ENCODE measurements at regions not wholly inside any gene's neighbourhood (a gene's known extent, or its start where the extent isn't known, plus 50 kb on each side); places are given as distances from the start of the nearest gene placed in this dataset.

DNA sequence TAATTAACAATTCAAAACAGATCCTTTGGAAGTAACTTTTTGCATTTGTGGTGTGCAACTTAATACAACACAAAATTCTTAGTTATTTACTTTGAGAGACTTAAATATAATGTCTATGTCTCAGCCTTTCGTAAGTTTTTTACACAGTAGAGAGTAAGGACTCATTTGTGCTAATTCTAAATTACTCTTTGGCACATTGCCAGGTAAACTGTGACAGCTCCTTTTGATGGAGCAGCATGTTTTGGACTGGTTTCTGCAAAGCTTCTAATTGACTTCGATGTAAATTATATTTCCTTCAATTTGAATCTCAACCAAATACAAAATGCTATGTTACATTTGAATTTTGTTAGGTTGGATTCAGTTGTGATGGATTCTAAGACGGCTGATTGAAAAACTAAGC, 450.7 kb upstream of the OPRM1 start:
- BruUV-seq (replicated peaks), result no TSS peak
- H3K9me3 Mint-ChIP-seq (ENCODE audit: unreplicated experiment), result peaks cover 6% of the 10 kb centered on the region
- no peak for DNase-seq (ENCODE audit: unreplicated experiment)
- TF ChIP-seq, protein P1, sequence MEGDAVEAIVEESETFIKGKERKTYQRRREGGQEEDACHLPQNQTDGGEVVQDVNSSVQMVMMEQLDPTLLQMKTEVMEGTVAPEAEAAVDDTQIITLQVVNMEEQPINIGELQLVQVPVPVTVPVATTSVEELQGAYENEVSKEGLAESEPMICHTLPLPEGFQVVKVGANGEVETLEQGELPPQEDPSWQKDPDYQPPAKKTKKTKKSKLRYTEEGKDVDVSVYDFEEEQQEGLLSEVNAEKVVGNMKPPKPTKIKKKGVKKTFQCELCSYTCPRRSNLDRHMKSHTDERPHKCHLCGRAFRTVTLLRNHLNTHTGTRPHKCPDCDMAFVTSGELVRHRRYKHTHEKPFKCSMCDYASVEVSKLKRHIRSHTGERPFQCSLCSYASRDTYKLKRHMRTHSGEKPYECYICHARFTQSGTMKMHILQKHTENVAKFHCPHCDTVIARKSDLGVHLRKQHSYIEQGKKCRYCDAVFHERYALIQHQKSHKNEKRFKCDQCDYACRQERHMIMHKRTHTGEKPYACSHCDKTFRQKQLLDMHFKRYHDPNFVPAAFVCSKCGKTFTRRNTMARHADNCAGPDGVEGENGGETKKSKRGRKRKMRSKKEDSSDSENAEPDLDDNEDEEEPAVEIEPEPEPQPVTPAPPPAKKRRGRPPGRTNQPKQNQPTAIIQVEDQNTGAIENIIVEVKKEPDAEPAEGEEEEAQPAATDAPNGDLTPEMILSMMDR (IDR thresholded peaks at IDR 0.05; ENCODE audit: unreplicated experiment), result no peak
- no peaks in the 10 kb centered on the region for H3K27me3 Mint-ChIP-seq (ENCODE audit: insufficient read depth, unreplicated experiment)
- no peaks in the 10 kb centered on the region for H3K36me3 Mint-ChIP-seq (ENCODE audit: insufficient read depth, unreplicated experiment)
- no peak overlapping the region for H3K4me3 Mint-ChIP-seq (ENCODE audit: unreplicated experiment)
- intact Hi-C loops (cut with micrococcal nuclease), result no loop called here
- ChIA-PET POLR2A (no interaction called here), CTCF (no interaction called here)
- H3K4me1 Mint-ChIP-seq (ENCODE audit: insufficient read depth, unreplicated experiment), result peaks cover 20% of the 10 kb centered on the region
- no peak overlapping the region for H3K27ac Mint-ChIP-seq (ENCODE audit: low read depth, unreplicated experiment)

DNA sequence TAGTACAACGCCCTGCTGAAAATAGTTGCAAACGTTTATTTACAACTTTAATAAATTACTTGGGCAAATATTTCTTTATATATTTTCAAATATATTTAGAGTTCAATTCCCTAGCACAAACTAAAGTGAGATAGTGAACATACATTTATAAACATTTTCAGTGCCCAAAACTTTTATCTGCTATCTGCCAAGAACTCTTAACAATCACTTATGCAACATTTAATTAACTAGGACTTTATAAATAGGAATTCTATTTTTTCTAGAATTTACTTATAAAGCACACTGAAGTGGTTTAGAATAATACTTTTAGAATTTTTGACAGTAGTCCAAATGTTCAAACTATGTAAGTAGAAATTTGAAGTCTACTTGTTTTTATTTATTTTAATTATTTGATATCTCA, 452.6 kb upstream of the RGS17 start:
- Mint-ChIP-seq H3K9me3 (ENCODE audit: unreplicated experiment) (peaks cover 14% of the 10 kb centered on the region), H3K4me1 (ENCODE audit: insufficient read depth, unreplicated experiment) (no peaks in the 10 kb centered on the region), H3K4me3 (ENCODE audit: unreplicated experiment) (no peak overlapping the region), H3K27ac (ENCODE audit: low read depth, unreplicated experiment) (no peak overlapping the region), H3K36me3 (ENCODE audit: insufficient read depth, unreplicated experiment) (no peaks in the 10 kb centered on the region), H3K27me3 (ENCODE audit: insufficient read depth, unreplicated experiment) (no peaks in the 10 kb centered on the region)
- TF ChIP-seq, protein P1 (IDR thresholded peaks at IDR 0.05; ENCODE audit: unreplicated experiment), result no peak
- CTCF ChIA-PET, result interaction anchor here (0.8 kb wide), 1 partner anchor 358 kb away, joined by 3 read pairs; no protein-coding TSS in a partner anchor
- intact Hi-C loops (cut with micrococcal nuclease), result no loop called here
- no TSS peak for BruUV-seq (replicated peaks)
- POLR2A ChIA-PET, result no interaction called here
- DNase-seq (ENCODE audit: unreplicated experiment), result no peak

DNA sequence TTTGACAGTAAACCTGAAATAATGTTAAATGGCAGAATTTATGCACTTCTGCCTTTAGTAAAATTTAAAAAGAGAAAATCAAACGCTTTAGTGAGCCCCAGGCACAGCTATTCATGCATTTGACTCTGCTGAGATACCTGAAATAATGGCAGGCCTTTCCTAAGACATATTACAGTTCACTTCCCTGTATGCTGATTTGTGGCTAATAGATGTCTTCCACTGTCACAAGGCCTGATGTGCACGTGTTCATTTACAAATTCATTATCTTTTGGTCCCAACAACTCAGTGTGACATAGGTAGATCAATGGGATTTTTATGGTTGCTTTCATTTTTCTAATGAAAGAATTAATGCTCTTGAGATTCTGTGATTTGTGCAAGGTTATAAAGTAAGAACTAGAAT, 449.7 kb upstream of the RGS17 start:
- Mint-ChIP-seq H3K4me3 (ENCODE audit: unreplicated experiment) (no peak overlapping the region), H3K9me3 (ENCODE audit: unreplicated experiment) (peaks cover 15% of the 10 kb centered on the region), H3K4me1 (ENCODE audit: insufficient read depth, unreplicated experiment) (no peaks in the 10 kb centered on the region), H3K27ac (ENCODE audit: low read depth, unreplicated experiment) (no peak overlapping the region), H3K36me3 (ENCODE audit: insufficient read depth, unreplicated experiment) (no peaks in the 10 kb centered on the region), H3K27me3 (ENCODE audit: insufficient read depth, unreplicated experiment) (no peaks in the 10 kb centered on the region)
- ChIA-PET CTCF (no interaction called here), POLR2A (no interaction called here)
- intact Hi-C loops (cut with micrococcal nuclease), result no loop called here
- no peak for DNase-seq (ENCODE audit: unreplicated experiment)
- BruUV-seq (replicated peaks), result no TSS peak
- TF ChIP-seq, protein P1 (IDR thresholded peaks at IDR 0.05; ENCODE audit: unreplicated experiment), result no peak

DNA sequence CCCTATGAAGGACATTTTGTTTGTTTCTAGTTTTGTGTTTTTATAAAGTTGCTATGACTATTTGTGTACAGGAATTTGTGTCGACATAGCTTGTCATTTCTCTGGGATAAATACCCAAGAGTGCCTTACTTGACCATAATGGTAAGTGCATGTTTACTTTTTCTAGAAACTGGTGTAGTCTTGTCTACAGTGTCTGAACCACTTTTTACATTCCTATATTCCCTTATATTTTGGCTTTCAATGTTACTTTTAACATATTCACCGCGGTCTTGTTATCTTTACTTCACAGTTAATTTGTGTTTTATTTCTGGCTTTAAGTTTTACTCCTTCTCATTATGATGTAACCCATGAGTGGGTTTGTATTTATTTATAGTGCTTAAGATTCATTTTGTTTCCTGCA, 444.4 kb upstream of the RGS17 start:
- no TSS peak for BruUV-seq (replicated peaks)
- intact Hi-C loops (cut with micrococcal nuclease), result no loop called here
- TF ChIP-seq, protein P1 (IDR thresholded peaks at IDR 0.05; ENCODE audit: unreplicated experiment), result no peak
- no peak overlapping the region for H3K27ac Mint-ChIP-seq (ENCODE audit: low read depth, unreplicated experiment)
- H3K4me3 Mint-ChIP-seq (ENCODE audit: unreplicated experiment), result no peak overlapping the region
- CTCF ChIA-PET, result no interaction called here
- peaks cover 10% of the 10 kb centered on the region for H3K4me1 Mint-ChIP-seq (ENCODE audit: insufficient read depth, unreplicated experiment)
- DNase-seq (ENCODE audit: unreplicated experiment), result no peak
- H3K9me3 Mint-ChIP-seq (ENCODE audit: unreplicated experiment), result peaks cover 15% of the 10 kb centered on the region
- H3K27me3 Mint-ChIP-seq (ENCODE audit: insufficient read depth, unreplicated experiment), result no peaks in the 10 kb centered on the region
- H3K36me3 Mint-ChIP-seq (ENCODE audit: insufficient read depth, unreplicated experiment), result no peaks in the 10 kb centered on the region
- POLR2A ChIA-PET, result no interaction called here

Data from MCF 10A (cell line).